CD14-positive monocyte (primary cell): ENCODE measurements at regions not wholly inside any gene's neighbourhood (a gene's known extent, or its start where the extent isn't known, plus 50 kb on each side); places are given as distances from the start of the nearest gene placed in this dataset.

Source experiments
- DNase-seq, 3 donors: peaks; one replicate each; pipeline ENCODE4 v3.0.0-alpha.2; 2011 to 2022
- H2AFZ ChIP-seq: 2 replicates; pipeline ENCODE4 v1.6.0; 2012; ENCODE audit warnings: mild to moderate bottlenecking, low read depth, low read length, inconsistent platforms; ENCODE audit not compliant: insufficient read depth, poor library complexity, severe bottlenecking
- H3K27ac ChIP-seq, 2 donors: 1 replicate in 1 of 2; 2 replicates in 1 of 2; pipeline ENCODE4 v1.5.1; 2012 to 2013; ENCODE audit warnings: low read length in 2 of 2, control low read depth in 1 of 2, inconsistent platforms in 1 of 2, low read depth in 1 of 2, mild to moderate bottlenecking in 1 of 2
- H3K27me3 ChIP-seq, 2 donors: one replicate each; pipeline versions ENCODE4 v1.6.0 to v1.6.1; 2011 to 2013; ENCODE audit warnings: low read length in 2 of 2; ENCODE audit not compliant: control insufficient read depth in 2 of 2, insufficient read depth in 2 of 2
- H3K36me3 ChIP-seq, 2 donors: replicated peaks in 1 of 2; 1 replicate in 1 of 2; 2 replicates in 1 of 2; pipeline versions ENCODE4 v1.5.1 to v1.6.1; 2012 to 2013; ENCODE audit warnings: low read length in 2 of 2, control low read depth in 1 of 2, inconsistent platforms in 1 of 2, mild to moderate bottlenecking in 1 of 2; ENCODE audit not compliant: insufficient read depth in 2 of 2, control insufficient read depth in 1 of 2
- H3K4me1 ChIP-seq, 2 donors: 1 replicate in 1 of 2; 2 replicates in 1 of 2; pipeline versions ENCODE4 v1.5.1 to v1.6.1; 2012 to 2013; ENCODE audit warnings: low read length in 2 of 2, control low read depth in 1 of 2, inconsistent platforms in 1 of 2, mild to moderate bottlenecking in 1 of 2, moderate library complexity in 1 of 2; ENCODE audit not compliant: insufficient read depth in 2 of 2, control insufficient read depth in 1 of 2
- H3K4me2 ChIP-seq: replicated peaks from 2 replicates; pipeline ENCODE3; 2012; ENCODE audit warnings: low read length, moderate library complexity, mild to moderate bottlenecking; ENCODE audit not compliant: poor library complexity, severe bottlenecking; ENCODE audit errors: extremely low read depth
- H3K4me3 ChIP-seq, 3 experiments: fragments of 200-600 bp in 1 of 3; sonication (generic) in 1 of 3; replicated peaks in 1 of 3; 1 replicate in 2 of 3; 2 replicates in 1 of 3; pipeline ENCODE4 v1.5.1; 2011 to 2013; ENCODE audit warnings: low read length in 3 of 3, mild to moderate bottlenecking in 3 of 3, control low read depth in 2 of 3, low read depth in 2 of 3, inconsistent platforms in 1 of 3, moderate library complexity in 1 of 3
- H3K79me2 ChIP-seq: 2 replicates; pipeline ENCODE4 v1.6.0; 2012; ENCODE audit warnings: mild to moderate bottlenecking, control low read depth, inconsistent platforms, low read length, moderate library complexity; ENCODE audit not compliant: insufficient read depth
- H3K9ac ChIP-seq: 2 replicates; pipeline ENCODE4 v1.6.0; 2017; ENCODE audit warnings: low read length, mild to moderate bottlenecking; ENCODE audit not compliant: insufficient read depth, poor library complexity, severe bottlenecking
- H3K9me3 ChIP-seq, 2 donors: replicated peaks in 1 of 2; 1 replicate in 1 of 2; 2 replicates in 1 of 2; pipeline versions ENCODE4 v1.5.1 to v1.6.1; 2012 to 2013; ENCODE audit warnings: low read length in 2 of 2, control low read depth in 1 of 2; ENCODE audit not compliant: control insufficient read depth in 1 of 2, insufficient read depth in 1 of 2
- H4K20me1 ChIP-seq: 2 replicates; pipeline ENCODE4 v1.6.0; 2012; ENCODE audit warnings: mild to moderate bottlenecking, low read length, control low read depth, moderate library complexity; ENCODE audit not compliant: insufficient read depth
- H3K27ac Mint-ChIP-seq, 7 donors: one replicate each; pipeline ENCODE4 v1.8.0; 2020; ENCODE audit warnings: mild to moderate bottlenecking in 7 of 7, mixed read lengths in 7 of 7, moderate library complexity in 6 of 7, inconsistent platforms in 2 of 7
- H3K27me3 Mint-ChIP-seq, 3 donors: one replicate each; pipeline ENCODE4 v1.8.0; 2021 to 2022; ENCODE audit warnings: low read depth in 3 of 3, mild to moderate bottlenecking in 3 of 3, mixed read lengths in 3 of 3, moderate library complexity in 3 of 3, inconsistent platforms in 1 of 3
- H3K36me3 Mint-ChIP-seq, 2 donors: one replicate each; pipeline ENCODE4 v1.8.0; 2020; ENCODE audit warnings: mixed read lengths in 2 of 2, inconsistent platforms in 1 of 2, mild to moderate bottlenecking in 1 of 2
- H3K4me1 Mint-ChIP-seq: one replicate; pipeline ENCODE4 v1.8.0; 2020; ENCODE audit warnings: mild to moderate bottlenecking, mixed read lengths
- H3K4me3 Mint-ChIP-seq, 2 donors: one replicate each; pipeline ENCODE4 v1.8.0; 2020; ENCODE audit warnings: mild to moderate bottlenecking in 2 of 2, mixed read lengths in 2 of 2, moderate library complexity in 1 of 2
- H3K9me3 Mint-ChIP-seq, 7 donors: one replicate each; pipeline ENCODE4 v1.8.0; 2020 to 2022; ENCODE audit warnings: mixed read lengths in 7 of 7, mild to moderate bottlenecking in 6 of 7, moderate library complexity in 6 of 7, inconsistent platforms in 2 of 7
- CTCF ChIP-seq: fragments of 200-600 bp; IDR thresholded peaks from one replicate; pipeline ENCODE4 v1.8.0; 2022; ENCODE audit warnings: antibody characterized with exemption, mild to moderate bottlenecking
- WGBS: methylation state at CpG from one replicate; pipeline ENCODE4 v1.1.5; 2013; ENCODE audit warnings: missing lambda C conversion rate; ENCODE audit not compliant: insufficient coverage; 5-methylcytosine and 5-hydroxymethylcytosine counted together
- intact Hi-C, 2 donors: fragments of 100-400 bp; cut with micrococcal nuclease; formaldehyde crosslinking; loops; one replicate each; pipeline versions ENCODE4 v1.15.0 to v1.15.1; 2023

DNA sequence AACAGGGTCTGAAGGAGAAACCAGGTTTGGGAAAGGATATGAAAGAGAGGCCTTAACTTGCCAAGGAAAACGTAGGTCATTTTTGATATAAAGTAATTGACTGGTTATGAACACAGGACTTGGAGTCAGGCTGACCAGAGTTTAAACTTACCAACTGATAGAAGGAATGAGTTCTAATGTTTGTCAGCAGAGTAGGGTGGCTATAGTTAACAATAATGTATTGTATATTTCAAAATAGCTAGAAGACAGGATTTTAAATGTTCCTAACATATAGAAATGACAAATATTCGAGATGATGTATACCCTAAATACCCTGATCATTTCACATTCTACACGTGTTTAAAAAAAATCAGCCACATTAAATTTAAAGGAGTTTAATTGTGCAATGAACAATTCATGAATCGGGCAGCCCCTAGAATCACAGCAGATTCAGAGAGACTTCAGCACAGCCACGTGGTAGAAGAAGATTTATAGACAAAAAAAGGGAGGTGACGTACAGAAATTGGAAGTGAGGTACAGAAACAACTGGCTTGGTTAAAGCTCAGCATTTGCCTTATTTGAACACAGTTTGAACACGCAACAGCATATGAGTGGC lies 52.5 kb upstream of the PLEKHG7 start:
- 78% methylated on average over 3 of the region's 7 CpGs for WGBS
- Histone ChIP-seq H3K36me3 (no peaks in the 10 kb centered on the region), H3K9me3 (no peaks in the 10 kb centered on the region), H3K79me2 (no peaks in the 10 kb centered on the region), H3K9ac (no peak overlapping the region), H2AFZ (peak overlapping the region; percentile 2), H3K4me2 (no peak overlapping the region), H3K4me1 (peaks cover 9 to 10% of the 10 kb centered on the region in 2 donors), H3K27me3 (no peaks in the 10 kb centered on the region), H4K20me1 (no peaks in the 10 kb centered on the region), H3K27ac (no peak overlapping the region), H3K4me3 (no peak overlapping the region)
- no peak for DNase-seq
- peaks cover 15% of the 10 kb centered on the region for H3K4me1 Mint-ChIP-seq
- H3K9me3 Mint-ChIP-seq, result peaks cover 0 to 2% (median 0%) of the 10 kb centered on the region in 7 donors
- H3K27me3 Mint-ChIP-seq, result peaks cover 0 to 3% (median 0%) of the 10 kb centered on the region in 3 donors
- no peaks in the 10 kb centered on the region for H3K36me3 Mint-ChIP-seq
- no peak overlapping the region for H3K4me3 Mint-ChIP-seq
- intact Hi-C loops, result loop anchor here (5.0 to 10.0 kb wide), 4 partner anchors 206 to 1276 kb away; partner anchors contain the start of gene BTG1 (in 1 of the 2)
- H3K27ac Mint-ChIP-seq, result peak overlapping the region in 5 of 7 donors; percentile 19 to 85 (median 62)
- TF ChIP-seq CTCF, result no peak

DNA sequence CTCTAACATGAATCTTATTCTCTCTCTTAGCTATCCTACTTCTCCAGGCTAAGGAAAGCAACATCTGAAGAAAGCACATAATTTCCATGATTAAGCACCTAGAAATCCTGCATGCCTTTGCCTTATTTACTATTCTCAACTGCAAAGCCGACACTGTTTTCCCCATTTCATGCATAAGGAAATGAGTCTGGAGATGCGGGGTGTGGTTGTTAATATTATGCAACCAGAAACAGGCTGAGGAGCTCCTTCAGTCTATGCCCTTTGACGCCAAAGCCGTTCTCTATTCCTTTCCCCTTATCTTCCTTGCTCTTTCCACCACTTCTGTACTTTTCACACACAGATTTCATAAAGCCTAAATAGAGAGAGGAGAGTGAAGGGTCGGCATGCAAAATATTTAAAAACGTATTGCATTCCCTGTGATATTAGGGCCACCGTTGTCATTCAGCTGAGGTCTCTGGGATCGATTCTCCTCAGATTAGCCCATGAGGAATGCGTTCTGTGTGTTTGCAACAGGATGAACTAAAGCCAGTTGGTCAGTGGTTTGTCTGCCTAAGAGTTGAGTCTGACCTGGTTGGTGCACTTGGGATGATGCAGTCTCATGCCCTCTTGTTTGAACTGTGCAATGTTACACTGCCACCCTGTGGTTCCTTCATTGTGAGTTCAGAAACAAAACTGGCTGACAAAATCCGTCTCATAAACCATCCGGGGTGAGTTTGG lies 53.1 kb upstream of the PLEKHG7 start:
- Mint-ChIP-seq H3K4me1 (peaks cover 15% of the 10 kb centered on the region), H3K27ac (peak overlapping the region; percentile 19 to 85 (median 63)), H3K36me3 (no peaks in the 10 kb centered on the region), H3K9me3 (peaks cover 0 to 2% (median 0%) of the 10 kb centered on the region in 7 donors), H3K4me3 (peak overlapping the region; percentile 20 to 73), H3K27me3 (peaks cover 0 to 3% (median 0%) of the 10 kb centered on the region in 3 donors)
- H3K79me2 ChIP-seq, result no peaks in the 10 kb centered on the region
- WGBS, result 60% methylated on average over 7 of the region's 11 CpGs
- H3K9me3 ChIP-seq, result no peaks in the 10 kb centered on the region
- H3K36me3 ChIP-seq, result no peaks in the 10 kb centered on the region
- peak; percentile 78 for TF ChIP-seq CTCF
- H3K4me2 ChIP-seq, result peak overlapping the region; percentile 49
- no peak overlapping the region for H3K9ac ChIP-seq
- DNase-seq, result peak; percentile 58 to 71 (median 69)
- no peaks in the 10 kb centered on the region for H3K27me3 ChIP-seq
- no peaks in the 10 kb centered on the region for H4K20me1 ChIP-seq
- H3K27ac ChIP-seq, result peak overlapping the region in 1 of 2 donors; percentile 14
- peak overlapping the region; percentile 2 for H2AFZ ChIP-seq
- H3K4me3 ChIP-seq, result peak overlapping the region in 1 of 3 experiments; percentile 34
- intact Hi-C loops, result loop anchor here (5.0 to 10.0 kb wide), 5 partner anchors 57 to 1275 kb away; partner anchors contain the start of gene BTG1 (in 1 of the 2)
- H3K4me1 ChIP-seq, result peaks cover 9 to 10% of the 10 kb centered on the region in 2 donors
